ENCODE measurements at regions not wholly inside any gene's neighbourhood (a gene's known extent, or its start where the extent isn't known, plus 50 kb on each side); places are given as distances from the start of the nearest gene placed in this dataset.

DNA sequence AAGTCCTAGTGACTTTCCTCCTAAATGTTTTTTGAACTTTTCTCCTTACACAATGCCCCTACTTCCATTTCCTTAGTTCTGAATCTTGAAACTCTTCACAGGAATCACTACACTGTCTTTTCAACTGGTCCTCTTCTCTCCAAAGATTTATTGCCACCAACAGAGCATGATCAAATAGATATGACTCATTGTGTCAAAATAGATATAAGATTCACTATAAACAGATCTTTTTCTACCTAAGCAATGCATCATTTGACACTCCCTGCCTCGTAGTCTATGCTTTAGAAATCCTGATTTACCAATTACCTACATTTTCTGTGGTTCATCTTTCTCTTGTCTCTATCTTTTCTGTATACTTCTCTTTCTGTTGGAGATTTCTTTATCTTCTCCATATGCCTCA, 789.6 kb upstream of the SLIT2 start:
- Histone ChIP-seq H2BK5ac (ENCODE audit: low read depth, low read length, poor library complexity) (no peak overlapping the region), H3K4me1 (ENCODE audit: control insufficient read depth in 1 of 2, insufficient read depth in 2 of 2, low read length in 2 of 2) (no peaks in the 10 kb centered on the region), H3K4me2 (ENCODE audit: low read length) (no peak overlapping the region), H2BK120ac (ENCODE audit: insufficient read depth, low read length, poor library complexity) (no peak overlapping the region), H3K79me1 (ENCODE audit: low read length) (no peaks in the 10 kb centered on the region), H3K14ac (ENCODE audit: low read length) (no peak overlapping the region), H3K4me3 (ENCODE audit: low read depth, low read length) (no peak overlapping the region), H3K9me3 (ENCODE audit: insufficient read depth, low read depth, low read length) (no peaks in the 10 kb centered on the region), H2BK12ac (ENCODE audit: low read length) (no peak overlapping the region), H3K23ac (ENCODE audit: low read length) (no peak overlapping the region), H4K91ac (ENCODE audit: low read depth, low read length) (no peak overlapping the region), H3K27ac (ENCODE audit: low read depth, low read length) (no peak overlapping the region), H3K18ac (ENCODE audit: low read length) (no peak overlapping the region), H3K79me2 (ENCODE audit: control insufficient read depth, insufficient read depth, low read length, poor library complexity) (no peaks in the 10 kb centered on the region), H3K36me3 (ENCODE audit: control insufficient read depth in 1 of 2, insufficient read depth in 2 of 2, low read length in 2 of 2) (no peaks in the 10 kb centered on the region), H3K4ac (ENCODE audit: low read depth, low read length) (no peak overlapping the region), H2AK5ac (ENCODE audit: low read length) (no peak overlapping the region), H3K27me3 (ENCODE audit: insufficient read depth, low read length) (no peaks in the 10 kb centered on the region), H4K12ac (ENCODE audit: low read depth, low read length) (no peak overlapping the region), H2AFZ (ENCODE audit: insufficient read depth, low read length, poor library complexity) (no peak overlapping the region), H3K9ac (ENCODE audit: low read length) (no peak overlapping the region), H4K8ac (ENCODE audit: low read depth, low read length) (no peak overlapping the region)
- no CpG with 5 or more reads among the region's 1 CpG for WGBS (ENCODE audit: extremely low coverage, insufficient coverage, insufficient read length)
- DNase-seq: no peak

DNA sequence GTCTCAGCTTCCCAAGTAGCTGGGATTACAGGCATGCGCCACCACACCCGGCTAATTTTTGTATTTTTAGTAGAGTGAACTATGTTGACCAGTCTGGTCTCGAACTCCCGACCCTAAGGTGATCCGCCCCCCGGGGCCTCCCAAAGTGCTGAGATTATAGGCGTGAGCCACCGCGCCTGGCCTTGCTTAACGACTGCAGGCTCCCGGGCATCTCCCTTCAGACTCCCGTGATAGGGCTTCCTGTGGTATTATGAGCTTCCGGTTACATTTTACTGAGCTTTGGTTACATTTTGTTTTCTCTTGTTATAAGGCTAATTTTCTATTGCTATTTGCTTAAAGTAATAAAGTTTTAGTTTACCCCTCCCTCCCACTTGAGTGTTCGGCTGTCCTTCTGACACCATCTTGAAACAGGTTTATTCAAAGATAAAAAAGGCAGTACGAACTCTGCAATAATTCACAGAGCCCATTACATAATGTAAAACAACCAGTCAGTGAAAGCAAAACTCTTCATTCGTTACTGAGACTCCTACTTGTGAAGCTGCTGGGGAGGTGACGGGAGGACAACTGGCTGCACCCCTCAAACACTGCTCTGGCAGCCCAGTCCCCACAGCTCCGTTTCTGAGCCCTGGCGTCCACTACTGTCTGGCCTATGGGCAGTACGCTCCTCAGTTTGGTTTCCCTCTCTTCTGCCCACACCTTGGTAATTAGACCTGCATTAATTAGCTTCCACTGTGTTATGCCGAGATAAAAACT, 795.7 kb upstream of the SLIT2 start:
- H3K79me1 ChIP-seq (ENCODE audit: low read length): no peaks in the 10 kb centered on the region
- no peak overlapping the region for H3K18ac ChIP-seq (ENCODE audit: low read length)
- no peaks in the 10 kb centered on the region for H3K36me3 ChIP-seq (ENCODE audit: control insufficient read depth in 1 of 2, insufficient read depth in 2 of 2, low read length in 2 of 2)

GRCh38 chr4:19455196-19455595, 796.5 kb upstream of the SLIT2 start:
- Histone ChIP-seq H4K8ac (ENCODE audit: low read depth, low read length) (no peak overlapping the region), H3K27ac (ENCODE audit: low read depth, low read length) (no peak overlapping the region)
- WGBS (ENCODE audit: extremely low coverage, insufficient coverage, insufficient read length): no CpG with 5 or more reads among the region's 14 CpGs

More for the DNA sequence above, 795.7 kb upstream of the SLIT2 start:
- WGBS (ENCODE audit: extremely low coverage, insufficient coverage, insufficient read length): no CpG with 5 or more reads among the region's 21 CpGs
- Histone ChIP-seq H2BK5ac (ENCODE audit: low read depth, low read length, poor library complexity) (no peak overlapping the region), H3K79me2 (ENCODE audit: control insufficient read depth, insufficient read depth, low read length, poor library complexity) (no peaks in the 10 kb centered on the region), H4K91ac (ENCODE audit: low read depth, low read length) (no peak overlapping the region), H3K4ac (ENCODE audit: low read depth, low read length) (no peak overlapping the region), H2BK120ac (ENCODE audit: insufficient read depth, low read length, poor library complexity) (no peak overlapping the region), H3K23ac (ENCODE audit: low read length) (no peak overlapping the region), H3K9me3 (ENCODE audit: insufficient read depth, low read depth, low read length) (no peaks in the 10 kb centered on the region), H2AFZ (ENCODE audit: insufficient read depth, low read length, poor library complexity) (no peak overlapping the region), H3K4me2 (ENCODE audit: low read length) (no peak overlapping the region), H3K4me3 (ENCODE audit: low read depth, low read length) (no peak overlapping the region), H3K4me1 (ENCODE audit: control insufficient read depth in 1 of 2, insufficient read depth in 2 of 2, low read length in 2 of 2) (no peaks in the 10 kb centered on the region), H2BK12ac (ENCODE audit: low read length) (no peak overlapping the region), H4K8ac (ENCODE audit: low read depth, low read length) (no peak overlapping the region), H3K27me3 (ENCODE audit: insufficient read depth, low read length) (no peaks in the 10 kb centered on the region), H2AK5ac (ENCODE audit: low read length) (no peak overlapping the region), H4K12ac (ENCODE audit: low read depth, low read length) (no peak overlapping the region), H3K9ac (ENCODE audit: low read length) (no peak overlapping the region), H3K27ac (ENCODE audit: low read depth, low read length) (no peak overlapping the region), H3K14ac (ENCODE audit: low read length) (no peak overlapping the region)
- peak; percentile 16 to 67 for DNase-seq

DNA sequence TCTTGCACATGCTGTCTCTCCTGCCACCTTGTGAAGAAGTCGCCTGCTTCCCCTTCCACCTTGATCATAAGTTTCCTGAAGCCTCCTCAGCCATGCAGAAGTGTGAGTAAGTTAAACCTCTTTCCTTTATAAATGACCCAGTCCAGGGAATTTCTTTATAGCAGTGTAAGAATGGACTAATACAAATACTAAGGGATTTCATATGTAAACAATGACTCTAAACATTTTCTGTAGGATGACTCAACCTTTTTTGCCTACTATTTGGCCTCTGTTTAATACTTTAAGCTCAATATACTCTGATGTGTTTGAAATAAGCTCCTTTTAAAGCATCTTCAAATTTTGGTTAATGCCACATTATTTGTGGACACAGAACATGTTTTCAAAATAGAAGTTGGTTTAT, 813.5 kb upstream of the SLIT2 start:
- Histone ChIP-seq H3K9me3 (ENCODE audit: insufficient read depth, low read depth, low read length) (peaks cover 6% of the 10 kb centered on the region), H3K4me3 (ENCODE audit: low read depth, low read length) (no peak overlapping the region), H4K12ac (ENCODE audit: low read depth, low read length) (no peak overlapping the region), H3K23ac (ENCODE audit: low read length) (no peak overlapping the region), H4K91ac (ENCODE audit: low read depth, low read length) (no peak overlapping the region), H2AFZ (ENCODE audit: insufficient read depth, low read length, poor library complexity) (no peak overlapping the region), H3K79me1 (ENCODE audit: low read length) (no peaks in the 10 kb centered on the region), H3K27me3 (ENCODE audit: insufficient read depth, low read length) (no peaks in the 10 kb centered on the region), H3K14ac (ENCODE audit: low read length) (no peak overlapping the region), H2BK12ac (ENCODE audit: low read length) (no peak overlapping the region), H2BK5ac (ENCODE audit: low read depth, low read length, poor library complexity) (no peak overlapping the region), H3K4me1 (ENCODE audit: control insufficient read depth in 1 of 2, insufficient read depth in 2 of 2, low read length in 2 of 2) (no peaks in the 10 kb centered on the region), H3K18ac (ENCODE audit: low read length) (no peak overlapping the region), H3K79me2 (ENCODE audit: control insufficient read depth, insufficient read depth, low read length, poor library complexity) (no peaks in the 10 kb centered on the region), H3K36me3 (ENCODE audit: control insufficient read depth in 1 of 2, insufficient read depth in 2 of 2, low read length in 2 of 2) (no peaks in the 10 kb centered on the region), H2BK120ac (ENCODE audit: insufficient read depth, low read length, poor library complexity) (no peak overlapping the region), H4K8ac (ENCODE audit: low read depth, low read length) (no peak overlapping the region), H3K27ac (ENCODE audit: low read depth, low read length) (no peak overlapping the region), H2AK5ac (ENCODE audit: low read length) (no peak overlapping the region), H3K4ac (ENCODE audit: low read depth, low read length) (no peak overlapping the region), H3K9ac (ENCODE audit: low read length) (no peak overlapping the region), H3K4me2 (ENCODE audit: low read length) (no peak overlapping the region)
- WGBS (ENCODE audit: extremely low coverage, insufficient coverage, insufficient read length): no CpG with 5 or more reads among the region's 1 CpG
- DNase-seq: no peak

More at GRCh38 chr4:19455196-19455595, 796.5 kb upstream of the SLIT2 start:
- peak; percentile 3 to 66 for DNase-seq
- no peak overlapping the region for H4K12ac ChIP-seq (ENCODE audit: low read depth, low read length)
- no peak overlapping the region for H2BK12ac ChIP-seq (ENCODE audit: low read length)
- no peak overlapping the region for H3K14ac ChIP-seq (ENCODE audit: low read length)
- no peaks in the 10 kb centered on the region for H3K79me2 ChIP-seq (ENCODE audit: control insufficient read depth, insufficient read depth, low read length, poor library complexity)
- no peak overlapping the region for H3K4me3 ChIP-seq (ENCODE audit: low read depth, low read length)
- H3K79me1 ChIP-seq (ENCODE audit: low read length): no peaks in the 10 kb centered on the region
- H4K91ac ChIP-seq (ENCODE audit: low read depth, low read length): no peak overlapping the region
- H3K9ac ChIP-seq (ENCODE audit: low read length): no peak overlapping the region
- no peak overlapping the region for H2BK5ac ChIP-seq (ENCODE audit: low read depth, low read length, poor library complexity)
- H2BK120ac ChIP-seq (ENCODE audit: insufficient read depth, low read length, poor library complexity): no peak overlapping the region
- H2AFZ ChIP-seq (ENCODE audit: insufficient read depth, low read length, poor library complexity): no peak overlapping the region
- H3K36me3 ChIP-seq (ENCODE audit: control insufficient read depth in 1 of 2, insufficient read depth in 2 of 2, low read length in 2 of 2): no peaks in the 10 kb centered on the region
- no peak overlapping the region for H3K18ac ChIP-seq (ENCODE audit: low read length)
- H3K4me1 ChIP-seq (ENCODE audit: control insufficient read depth in 1 of 2, insufficient read depth in 2 of 2, low read length in 2 of 2): no peaks in the 10 kb centered on the region
- peaks cover 3% of the 10 kb centered on the region for H3K9me3 ChIP-seq (ENCODE audit: insufficient read depth, low read depth, low read length)
- no peak overlapping the region for H2AK5ac ChIP-seq (ENCODE audit: low read length)
- H3K23ac ChIP-seq (ENCODE audit: low read length): no peak overlapping the region
- no peak overlapping the region for H3K4me2 ChIP-seq (ENCODE audit: low read length)
- H3K27me3 ChIP-seq (ENCODE audit: insufficient read depth, low read length): no peaks in the 10 kb centered on the region
- H3K4ac ChIP-seq (ENCODE audit: low read depth, low read length): no peak overlapping the region
